ENCODE measurements at regions not wholly inside any gene's neighbourhood (a gene's known extent, or its start where the extent isn't known, plus 50 kb on each side); places are given as distances from the start of the nearest gene placed in this dataset.

- TF ChIP-seq SUZ12 (IDR thresholded peaks at IDR 0.05) (no peak), PKNOX1 (IDR thresholded peaks at IDR 0.05) (no peak)
Measured at GRCh38 chr1:34642679-34643078, 112.2 kb upstream of the GJB5 start.
